ENCODE measurements at regions not wholly inside any gene's neighbourhood (a gene's known extent, or its start where the extent isn't known, plus 50 kb on each side); places are given as distances from the start of the nearest gene placed in this dataset.

GRCh38 chr11:96715208-96715607, 325.4 kb downstream of the JRKL start:
- TF ChIP-seq CTCF (IDR thresholded peaks at IDR 0.05) (no peak), EZH2 (IDR thresholded peaks at IDR 0.05) (no peak), EZH2phosphoT487 (IDR thresholded peaks at IDR 0.05) (no peak)
